Pancreas (tissue), 10 donors: ENCODE measurements at regions not wholly inside any gene's neighbourhood (a gene's known extent, or its start where the extent isn't known, plus 50 kb on each side); places are given as distances from the start of the nearest gene placed in this dataset.
"Not testable (repeated sequence)": the region's sequence is repeated elsewhere in the genome, so short reads cannot be mapped to it uniquely, and the experiment has no call there.

Source experiments
- ATAC-seq, 4 donors: fragments of 200-7000 bp; cut with Tn5 transposase; one replicate each; pipeline versions ENCODE4 v1.8.0 to v1.9.1; 2020; ENCODE audit warnings: mild to moderate bottlenecking in 4 of 4, moderate library complexity in 4 of 4
- DNase-seq, 6 donors: peaks; one replicate each; pipeline ENCODE4 v3.0.0-alpha.2; 2020
- FAIRE-seq: peaks from 2 replicates; lab custom pipeline; 2012; peaks lifted over from hg19 to GRCh38; lab: Jason Lieb, UNC
- H3K27ac ChIP-seq, 4 donors: fragments of 200-600 bp; sonication (generic); 1 replicate in 3 of 4; 2 replicates in 1 of 4; pipeline versions ENCODE4 v1.5.0 to v1.8.0; 2020
- H3K27me3 ChIP-seq, 4 donors: fragments of 200-600 bp; one replicate each; pipeline ENCODE4 v1.8.0; 2021
- H3K36me3 ChIP-seq, 3 donors: fragments of 200-600 bp; sonication (generic) in 1 of 3; one replicate each; pipeline versions ENCODE4 v1.5.0 to v1.8.0; 2020 to 2021
- H3K4me1 ChIP-seq, 3 donors: fragments of 200-600 bp; one replicate each; pipeline ENCODE4 v1.8.0; 2021
- H3K4me3 ChIP-seq, 4 donors: fragments of 200-600 bp; sonication (generic) in 2 of 4; one replicate each; pipeline versions ENCODE4 v1.5.0 to v1.8.0; 2020 to 2021
- H3K9me3 ChIP-seq, 4 donors: fragments of 200-600 bp; one replicate each; pipeline ENCODE4 v1.8.0; 2021
- CTCF ChIP-seq, 4 donors: fragments of 200-600 bp; sonication (generic) in 3 of 4; IDR thresholded peaks; one replicate each; pipeline versions ENCODE4 v1.5.0 to v1.8.0; 2021; ENCODE audit warnings: antibody characterized with exemption in 4 of 4
- WGBS, 2 donors: extraction: QIAGEN DNeasy Blood & Tissue Kit; methylation state at CpG; one replicate each; pipeline ENCODE4 v1.1.7; 2013; 5-methylcytosine and 5-hydroxymethylcytosine counted together
- intact Hi-C, 3 donors: fragments of 100-400 bp; cut with DNase I; formaldehyde crosslinking; loops; one replicate each; pipeline versions ENCODE4 v1.11.1 to v1.14.2; 2022
- donor health status: healthy with polysubstance abuse.
- donor health status: DM: no; HTN: no; CAD: no; lungs with moderate emphysema.
- donor health status: DM: no; HTN: no; CAD: no.
- donor health status: control.
- donor health status: control.
- donor health status: Bipolar disorder and iron deficiency.
- donor health status: DM: yes; HTN: yes; CAD: no.
- donor health status: DM: no; HTN: no; CAD: no.
- donor health status: DM: no; HTN: no; CAD: no.
- donor health status: DM: yes; HTN: yes; CAD: no.

- Histone ChIP-seq H3K27me3 (no peaks in the 10 kb centered on the region), H3K4me1 (no peaks in the 10 kb centered on the region), H3K9me3 (no peaks in the 10 kb centered on the region), H3K27ac (no peak overlapping the region), H3K36me3 (no peaks in the 10 kb centered on the region), H3K4me3 (no peak overlapping the region)
- FAIRE-seq (no peak), DNase-seq (no peak), ATAC-seq (no peak)
- 87 to 96% methylated on average over 3 of the region's 3 CpGs for WGBS, 2 donors
- TF ChIP-seq CTCF (IDR thresholded peaks at IDR 0.05), result no peak
- intact Hi-C loops, result no loop called here
These were observed 769.0 kb downstream of the BRINP3 start for GRCh38 chr1:189708674-189709073.

GRCh38 chr1:189718147-189718795, 759.4 kb downstream of the BRINP3 start:
- 94 to 95% methylated on average over 27 to 38 of the region's 38 CpGs for WGBS, 2 donors
- ATAC-seq, H3K4me3 ChIP-seq, H3K27me3 ChIP-seq, FAIRE-seq, H3K27ac ChIP-seq, H3K4me1 ChIP-seq, H3K9me3 ChIP-seq, H3K36me3 ChIP-seq, intact Hi-C loops: not testable (repeated sequence)
- DNase-seq, result peak in 2 of 6 donors; percentile 17 to 57

- Histone ChIP-seq H3K27ac (no peak overlapping the region), H3K9me3 (no peaks in the 10 kb centered on the region), H3K36me3 (no peaks in the 10 kb centered on the region), H3K4me3 (no peak overlapping the region), H3K4me1 (no peaks in the 10 kb centered on the region), H3K27me3 (no peaks in the 10 kb centered on the region)
- intact Hi-C loops, result no loop called here
- FAIRE-seq (no peak), ATAC-seq (no peak), DNase-seq (no peak)
- TF ChIP-seq CTCF (IDR thresholded peaks at IDR 0.05), result no peak
- 74 to 92% methylated on average over 4 of the region's 4 CpGs for WGBS, 2 donors
These were observed 750.9 kb downstream of the BRINP3 start for GRCh38 chr1:189726806-189727205.

GRCh38 chr1:189751311-189751710, 726.4 kb downstream of the BRINP3 start:
- ATAC-seq, result no peak
- no peaks in the 10 kb centered on the region for H3K9me3 ChIP-seq
- DNase-seq, result no peak
- no peak overlapping the region for H3K4me3 ChIP-seq
- no peak for TF ChIP-seq CTCF (IDR thresholded peaks at IDR 0.05)
- peaks cover 0 to 5% (median 0%) of the 10 kb centered on the region in 3 donors for H3K4me1 ChIP-seq
- peak; percentile 37 for FAIRE-seq
- no peaks in the 10 kb centered on the region for H3K27me3 ChIP-seq
- intact Hi-C loops, result no loop called here
- H3K36me3 ChIP-seq, result no peaks in the 10 kb centered on the region
- no peak overlapping the region for H3K27ac ChIP-seq

- Histone ChIP-seq H3K27ac (no peak overlapping the region), H3K36me3 (no peaks in the 10 kb centered on the region), H3K27me3 (no peaks in the 10 kb centered on the region), H3K4me3 (no peak overlapping the region), H3K4me1 (peaks cover 0 to 5% (median 0%) of the 10 kb centered on the region in 3 donors), H3K9me3 (no peaks in the 10 kb centered on the region)
- DNase-seq, result no peak
- ATAC-seq, result peak in 3 of 4 donors; percentile 37 to 79 (median 66)
- no peak for TF ChIP-seq CTCF (IDR thresholded peaks at IDR 0.05)
- intact Hi-C loops, result no loop called here
- 25 to 27% methylated on average over 1 of the region's 1 CpG for WGBS, 2 donors
- FAIRE-seq, result no peak
These were observed 725.1 kb downstream of the BRINP3 start for GRCh38 chr1:189752461-189752995.

- intact Hi-C loops, H3K4me1 ChIP-seq, H3K27me3 ChIP-seq, FAIRE-seq, H3K9me3 ChIP-seq, H3K36me3 ChIP-seq, H3K4me3 ChIP-seq, ATAC-seq, H3K27ac ChIP-seq: not testable (repeated sequence)
- WGBS, 2 donors, result 83 to 99% methylated on average over 6 to 9 of the region's 9 CpGs
- peak in 1 of 6 donors; percentile 9 for DNase-seq
These were observed 722.6 kb downstream of the BRINP3 start for GRCh38 chr1:189755100-189755499.
